ENCODE measurements at regions not wholly inside any gene's neighbourhood (a gene's known extent, or its start where the extent isn't known, plus 50 kb on each side); places are given as distances from the start of the nearest gene placed in this dataset.

DNA sequence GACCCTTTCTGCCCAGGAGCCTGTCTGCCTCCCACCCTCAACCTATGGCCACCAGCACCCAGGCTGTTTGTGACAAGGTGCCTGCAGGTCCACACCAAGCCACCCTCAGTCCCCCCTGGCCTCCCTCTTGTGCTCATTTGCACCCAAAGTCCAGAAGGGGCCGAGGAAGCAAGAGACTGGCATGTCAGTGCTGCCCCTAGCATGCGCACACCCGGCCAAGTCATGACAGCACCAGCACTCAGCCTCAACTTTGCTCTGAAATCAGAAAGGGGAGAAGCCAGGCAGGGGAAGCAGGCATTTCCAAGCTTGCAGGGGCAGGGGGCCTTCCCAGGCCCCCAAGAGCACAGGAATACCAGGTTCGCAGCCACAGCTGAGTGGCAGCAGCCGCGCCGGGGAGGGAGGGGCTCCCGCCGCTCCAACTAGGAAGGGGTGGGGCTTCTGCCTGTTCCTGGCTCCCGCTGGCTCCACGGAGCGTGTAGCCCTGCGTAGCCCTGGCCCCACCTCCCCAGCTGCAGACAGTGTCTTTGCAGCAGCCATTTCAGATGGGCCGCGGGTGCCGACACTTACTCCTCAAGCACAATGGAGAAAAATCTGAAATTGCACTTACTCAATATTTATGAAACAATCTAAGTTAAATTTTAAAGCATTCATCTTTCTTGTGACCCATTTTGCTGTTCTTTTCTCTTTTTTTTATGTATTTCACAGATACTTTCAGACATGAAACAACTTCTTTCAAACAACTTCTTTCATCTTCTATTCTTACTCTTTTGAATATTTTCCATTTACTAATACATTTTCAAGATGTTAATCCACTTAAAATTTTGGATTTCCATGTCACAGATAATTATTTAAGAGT is 54.9 kb upstream of the ABCB5 start:
- TF ChIP-seq, protein P1, sequence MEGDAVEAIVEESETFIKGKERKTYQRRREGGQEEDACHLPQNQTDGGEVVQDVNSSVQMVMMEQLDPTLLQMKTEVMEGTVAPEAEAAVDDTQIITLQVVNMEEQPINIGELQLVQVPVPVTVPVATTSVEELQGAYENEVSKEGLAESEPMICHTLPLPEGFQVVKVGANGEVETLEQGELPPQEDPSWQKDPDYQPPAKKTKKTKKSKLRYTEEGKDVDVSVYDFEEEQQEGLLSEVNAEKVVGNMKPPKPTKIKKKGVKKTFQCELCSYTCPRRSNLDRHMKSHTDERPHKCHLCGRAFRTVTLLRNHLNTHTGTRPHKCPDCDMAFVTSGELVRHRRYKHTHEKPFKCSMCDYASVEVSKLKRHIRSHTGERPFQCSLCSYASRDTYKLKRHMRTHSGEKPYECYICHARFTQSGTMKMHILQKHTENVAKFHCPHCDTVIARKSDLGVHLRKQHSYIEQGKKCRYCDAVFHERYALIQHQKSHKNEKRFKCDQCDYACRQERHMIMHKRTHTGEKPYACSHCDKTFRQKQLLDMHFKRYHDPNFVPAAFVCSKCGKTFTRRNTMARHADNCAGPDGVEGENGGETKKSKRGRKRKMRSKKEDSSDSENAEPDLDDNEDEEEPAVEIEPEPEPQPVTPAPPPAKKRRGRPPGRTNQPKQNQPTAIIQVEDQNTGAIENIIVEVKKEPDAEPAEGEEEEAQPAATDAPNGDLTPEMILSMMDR (IDR thresholded peaks at IDR 0.05; ENCODE audit: low read depth, low read length): no peak
- Histone ChIP-seq H3K27me3 (ENCODE audit: insufficient read depth, low read depth, severe bottlenecking) (no peaks in the 10 kb centered on the region), H3K4me3 (ENCODE audit: low read depth, low read length) (no peak overlapping the region), H3K9me3 (ENCODE audit: severe bottlenecking) (no peaks in the 10 kb centered on the region), H3K27ac (no peak overlapping the region), H3K36me3 (no peaks in the 10 kb centered on the region)
- no peak for DNase-seq

DNA sequence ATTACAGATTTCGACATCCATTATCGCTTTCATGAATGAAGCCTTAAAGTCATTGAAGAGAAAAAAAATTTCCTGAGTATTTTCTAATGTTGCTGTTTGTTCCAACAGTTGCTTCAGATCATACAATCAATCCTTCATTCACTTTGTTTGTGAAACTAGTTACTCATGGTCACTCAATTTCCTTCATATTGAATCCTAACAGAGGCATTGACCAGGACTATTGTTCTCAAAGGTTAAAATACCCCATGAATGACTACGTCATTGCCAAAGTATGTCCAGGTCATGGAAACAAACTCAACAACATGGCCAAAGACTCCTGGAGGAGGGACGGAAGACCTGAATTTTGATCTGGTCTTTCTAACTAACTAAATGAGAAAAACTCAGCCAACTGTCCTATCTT is 54.0 kb upstream of the ABCB5 start:
- TF ChIP-seq, protein P1 (IDR thresholded peaks at IDR 0.05; ENCODE audit: low read depth, low read length): no peak
- Histone ChIP-seq H3K36me3 (no peaks in the 10 kb centered on the region), H3K27ac (no peak overlapping the region), H3K27me3 (ENCODE audit: insufficient read depth, low read depth, severe bottlenecking) (no peaks in the 10 kb centered on the region), H3K4me3 (ENCODE audit: low read depth, low read length) (no peak overlapping the region), H3K9me3 (ENCODE audit: severe bottlenecking) (no peaks in the 10 kb centered on the region)
- DNase-seq: no peak

DNA sequence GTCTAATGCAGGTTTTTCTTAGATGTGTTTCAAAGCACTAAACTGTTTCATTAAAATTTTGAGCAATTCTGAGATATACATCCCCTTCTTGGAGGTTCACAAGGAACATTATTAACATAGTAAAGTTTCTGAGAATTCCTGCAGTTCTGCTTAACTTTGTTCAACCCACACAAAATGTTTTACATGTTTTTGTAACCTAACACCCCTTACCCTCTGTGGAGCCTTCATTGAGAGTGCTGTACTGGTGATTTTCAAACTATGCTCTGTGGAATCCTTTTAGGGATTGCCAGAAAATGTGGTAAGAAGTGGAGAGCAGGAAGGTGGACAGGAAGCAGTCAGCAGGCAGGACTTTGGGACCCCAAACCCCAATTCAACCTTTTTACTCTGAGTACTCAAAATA is 53.6 kb upstream of the ABCB5 start:
- no peak overlapping the region for H3K27ac ChIP-seq
- H3K27me3 ChIP-seq (ENCODE audit: insufficient read depth, low read depth, severe bottlenecking): no peaks in the 10 kb centered on the region
- no peaks in the 10 kb centered on the region for H3K9me3 ChIP-seq (ENCODE audit: severe bottlenecking)
- H3K4me3 ChIP-seq (ENCODE audit: low read depth, low read length): no peak overlapping the region
- TF ChIP-seq, protein P1 (IDR thresholded peaks at IDR 0.05; ENCODE audit: low read depth, low read length): no peak
- DNase-seq: no peak
- no peaks in the 10 kb centered on the region for H3K36me3 ChIP-seq

DNA sequence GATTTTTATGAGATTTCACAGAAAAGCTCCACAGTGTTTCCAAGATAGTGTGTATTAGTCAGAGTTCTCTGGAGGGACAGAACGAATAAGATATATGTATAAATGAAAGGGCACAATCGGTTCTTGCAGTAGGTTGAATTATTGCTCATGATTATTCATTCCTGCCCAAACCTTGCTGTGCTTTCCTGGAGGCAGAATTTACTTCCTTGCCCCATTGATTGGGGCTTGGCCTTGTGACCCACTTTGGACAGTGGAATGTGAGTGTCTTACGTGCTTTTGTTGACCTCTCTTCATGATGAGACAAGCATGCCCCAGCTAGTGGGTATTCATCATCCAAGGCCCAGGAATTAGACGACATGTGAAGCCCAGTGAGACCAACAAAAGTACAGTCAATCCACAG is 53.0 kb upstream of the ABCB5 start:
- Histone ChIP-seq H3K4me3 (ENCODE audit: low read depth, low read length) (no peak overlapping the region), H3K27ac (no peak overlapping the region), H3K36me3 (no peaks in the 10 kb centered on the region), H3K9me3 (ENCODE audit: severe bottlenecking) (no peaks in the 10 kb centered on the region), H3K27me3 (ENCODE audit: insufficient read depth, low read depth, severe bottlenecking) (no peaks in the 10 kb centered on the region)
- no peak for DNase-seq
- TF ChIP-seq, protein P1 (IDR thresholded peaks at IDR 0.05; ENCODE audit: low read depth, low read length): no peak
